ENCODE measurements at regions not wholly inside any gene's neighbourhood (a gene's known extent, or its start where the extent isn't known, plus 50 kb on each side); places are given as distances from the start of the nearest gene placed in this dataset.
A peak's percentile ranks its signal among the peaks of the same experiment; 100 is the strongest.

DNA sequence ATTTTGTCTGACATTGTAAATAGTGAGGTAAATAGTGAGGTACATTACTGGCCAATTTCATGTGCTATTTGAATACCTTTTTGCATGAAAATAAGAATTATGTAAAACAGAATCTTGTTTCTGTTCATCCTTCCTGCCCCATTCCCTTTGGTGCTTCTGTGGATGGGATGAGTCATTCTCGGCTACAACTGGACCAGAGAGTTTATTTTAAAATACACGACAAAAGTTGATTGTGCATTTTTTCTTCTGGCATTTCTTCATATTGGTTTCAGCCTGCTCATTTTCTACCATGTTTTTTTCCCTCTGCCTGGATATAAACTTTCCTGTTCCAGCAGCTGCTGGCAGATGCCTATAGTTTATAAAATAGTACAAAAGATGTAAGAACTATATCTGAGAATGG is 107.5 kb downstream of the CYSLTR2 start:
- DNase-seq = no peak

DNA sequence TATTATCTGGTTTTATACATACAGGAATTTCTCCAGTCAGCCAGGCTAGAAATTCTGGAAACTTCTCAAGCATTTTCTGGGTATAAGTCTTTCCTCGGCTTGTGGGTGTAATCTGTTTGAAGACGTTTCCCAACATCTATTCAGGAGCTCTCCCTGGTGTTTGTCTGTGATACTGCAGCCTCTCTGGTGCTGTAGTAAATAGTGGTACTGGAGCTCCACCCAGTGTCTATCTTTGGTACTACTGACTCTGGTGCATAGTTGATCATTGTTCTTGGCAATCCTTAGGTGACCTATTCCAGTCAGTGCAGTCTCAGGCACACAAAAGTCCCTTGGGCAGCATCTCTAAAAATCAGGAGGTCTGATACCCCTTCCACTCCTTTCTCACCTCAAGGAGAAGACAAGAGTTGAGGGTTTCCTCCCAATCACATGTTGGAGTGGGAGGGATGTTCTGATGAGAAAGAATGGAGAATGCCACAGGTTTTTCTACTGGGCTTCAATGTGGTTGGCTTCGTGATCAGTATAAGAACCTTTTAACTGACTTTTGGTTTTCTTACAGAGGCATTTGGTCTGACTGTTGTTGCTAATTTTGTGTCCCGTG is 115.5 kb downstream of the CYSLTR2 start:
- peak; percentile 82 for DNase-seq

DNA sequence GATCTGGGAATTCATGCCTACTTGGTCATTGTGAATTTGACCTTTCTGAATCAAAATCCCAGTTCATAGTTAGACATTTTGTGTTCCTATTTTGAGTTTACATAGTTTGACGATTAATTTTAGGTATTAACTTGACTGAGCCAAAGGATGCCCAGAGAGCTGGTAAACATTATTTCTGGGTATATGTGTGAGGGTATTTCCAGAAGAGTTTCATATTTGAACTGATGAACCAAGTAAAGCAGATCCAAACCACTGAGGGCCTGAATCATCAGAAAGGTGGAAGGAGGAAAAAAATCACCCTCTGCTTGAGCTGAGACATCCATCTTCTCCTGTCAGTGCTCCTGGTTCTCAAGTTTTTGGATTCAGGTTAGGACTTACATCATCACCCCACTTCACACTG is 116.6 kb downstream of the CYSLTR2 start:
- no peak for DNase-seq

DNA sequence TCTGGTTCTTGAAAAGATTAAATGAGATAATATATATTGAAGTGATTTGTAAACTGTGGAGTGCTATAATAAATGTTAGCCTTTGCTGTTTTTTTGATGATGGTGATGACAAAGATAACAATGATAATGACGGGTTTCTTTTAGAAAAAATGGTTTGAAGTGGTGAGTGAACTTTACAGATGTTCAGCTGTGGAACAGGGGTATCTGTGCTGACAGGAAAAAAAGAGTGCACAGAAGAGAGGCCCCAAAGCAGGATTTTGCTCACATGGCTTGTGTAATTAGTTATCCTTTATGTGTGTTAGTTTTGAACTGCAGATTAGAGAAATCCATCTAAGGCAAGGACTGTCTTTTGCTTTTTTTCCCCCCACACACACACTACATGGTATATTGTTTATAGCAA is 119.2 kb downstream of the CYSLTR2 start:
- DNase-seq = no peak

DNA sequence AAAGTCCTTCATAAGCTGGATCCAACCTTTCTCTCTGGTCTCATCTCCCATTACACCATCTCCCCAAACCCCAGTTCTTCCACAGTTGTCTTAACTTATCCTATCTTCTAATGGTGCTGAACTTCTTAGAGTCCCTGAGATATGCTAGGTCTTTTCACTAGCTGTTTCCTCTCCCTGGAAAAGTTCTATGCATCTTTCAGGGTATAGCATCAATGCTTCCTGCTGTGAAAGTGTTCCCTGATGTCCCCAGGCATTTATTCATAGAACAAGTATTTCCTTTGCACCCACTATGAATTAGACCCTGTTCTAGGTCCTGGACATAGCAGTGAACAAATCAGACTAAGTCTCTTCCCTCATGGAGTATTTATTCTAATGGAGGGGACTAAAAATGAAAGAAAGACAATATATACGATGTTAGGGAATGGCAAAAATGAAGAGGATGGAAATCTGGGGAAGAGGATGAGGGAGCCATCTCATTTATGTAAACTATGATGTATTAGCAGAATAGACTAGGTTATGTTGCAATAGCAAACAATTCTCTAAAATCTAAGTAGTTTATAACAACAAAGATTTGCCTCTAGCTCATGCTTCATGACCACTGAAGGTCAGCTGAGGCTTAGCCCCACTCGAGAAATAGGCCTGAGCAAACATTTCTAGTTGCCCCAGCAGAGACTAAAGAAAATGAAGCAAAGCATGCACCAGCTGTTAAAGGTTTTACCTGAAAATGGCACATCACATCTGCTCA is 120.0 kb downstream of the CYSLTR2 start:
- no peak for DNase-seq

DNA sequence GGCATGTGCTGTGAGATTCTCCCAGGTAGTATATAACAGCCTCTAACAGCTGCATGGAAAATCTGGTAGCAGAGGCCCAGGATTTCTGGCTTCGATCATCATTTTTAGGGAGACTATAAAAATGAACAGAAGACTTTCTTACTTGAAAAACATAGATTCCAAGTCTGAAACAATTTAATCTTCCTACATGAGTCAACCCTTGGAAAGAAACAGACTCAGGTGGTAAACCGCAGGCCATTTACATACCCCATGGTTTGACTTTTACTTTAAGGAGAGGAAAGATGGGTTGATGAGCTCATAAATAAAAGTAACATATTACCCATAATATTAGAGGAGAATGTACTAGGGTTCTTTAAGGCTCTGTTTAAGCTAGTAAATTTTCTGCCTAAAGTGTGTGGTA is 121.6 kb downstream of the CYSLTR2 start:
- DNase-seq = no peak

DNA sequence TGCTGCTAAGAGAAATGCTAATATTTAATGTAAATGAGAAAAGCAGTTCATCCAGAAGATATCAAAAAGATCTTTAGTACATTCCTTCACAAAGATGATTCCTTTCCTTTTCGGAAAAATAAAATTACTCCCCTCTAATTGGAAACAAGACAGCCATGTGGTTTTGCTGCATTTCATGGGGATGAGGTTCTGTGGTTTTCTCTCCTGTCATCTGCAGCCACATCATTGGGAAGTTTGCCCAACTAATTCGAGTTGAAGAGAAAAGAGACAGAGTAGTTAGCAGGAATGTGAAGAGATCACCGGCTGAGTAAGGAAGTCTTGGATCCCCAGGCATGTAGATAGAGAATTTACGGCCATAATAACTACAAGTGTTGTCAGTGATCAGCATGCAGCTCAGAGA is 122.1 kb downstream of the CYSLTR2 start:
- no peak for DNase-seq

DNA sequence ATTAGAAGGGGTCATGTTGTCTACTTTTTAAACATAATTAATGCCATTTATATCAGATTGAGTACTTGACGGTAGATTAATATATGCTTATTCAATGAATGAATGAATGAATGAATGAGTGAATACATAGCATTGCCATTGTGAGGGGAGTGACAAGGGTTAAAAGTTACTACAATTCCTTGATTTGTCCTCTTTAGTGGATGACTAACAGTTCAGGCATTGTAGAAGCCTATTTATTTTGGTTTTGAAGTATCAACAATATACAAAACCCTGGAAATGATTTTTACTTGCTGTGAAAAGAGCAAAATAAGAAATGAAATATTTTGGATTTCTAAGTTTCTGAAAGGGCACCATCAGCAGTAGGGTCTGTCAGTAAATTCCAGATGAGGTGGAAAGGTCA is 122.7 kb downstream of the CYSLTR2 start:
- no peak for DNase-seq

DNA sequence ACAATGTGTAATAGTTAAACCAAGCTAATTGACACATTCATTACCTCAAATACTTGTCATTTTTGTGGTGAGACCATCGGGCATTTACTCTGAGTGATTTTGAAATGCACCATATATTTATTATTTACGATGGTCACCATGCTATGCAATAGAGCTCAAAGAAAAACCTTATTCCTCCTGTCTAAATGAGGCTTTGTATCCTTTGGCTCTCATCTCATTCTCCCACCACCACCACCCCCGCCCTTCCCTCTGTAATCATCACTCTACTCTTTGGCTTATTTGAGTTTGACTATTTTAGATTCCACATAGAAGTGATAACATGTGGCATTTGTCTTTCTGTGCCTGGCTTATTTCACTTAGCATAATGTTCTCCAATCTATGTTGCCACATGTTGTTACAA is 124.9 kb downstream of the CYSLTR2 start:
- DNase-seq = no peak

DNA sequence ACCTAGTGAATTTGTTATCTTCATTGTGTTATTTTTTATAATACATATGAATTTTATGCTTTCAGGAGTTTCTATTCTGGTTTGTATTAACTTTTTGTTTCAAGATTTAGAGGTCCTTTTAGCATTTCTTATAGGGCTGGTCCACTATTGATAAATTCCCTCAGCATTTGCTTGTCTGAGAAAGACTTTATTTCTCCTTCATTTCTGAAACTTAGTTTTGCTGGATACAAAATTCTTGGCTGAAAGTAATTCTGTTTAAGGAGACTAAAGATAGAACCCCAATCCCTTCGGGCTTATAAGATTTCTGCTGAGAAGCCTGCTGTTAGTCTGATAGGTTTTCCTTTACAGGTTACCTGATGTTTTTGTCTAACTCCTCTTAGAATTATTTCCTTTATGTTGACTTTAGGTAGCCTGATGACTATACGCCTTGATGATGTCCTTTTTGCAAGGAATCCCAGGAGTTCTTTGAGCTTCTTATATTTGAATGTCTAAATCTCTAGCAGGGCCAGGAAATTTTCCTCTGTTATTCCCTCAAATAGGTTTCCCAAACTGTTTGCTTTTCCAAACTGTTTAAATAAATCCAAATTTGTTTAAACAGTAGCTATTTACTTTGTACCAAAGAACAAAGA is 127.1 kb downstream of the CYSLTR2 start:
- DNase-seq = no peak

DNA sequence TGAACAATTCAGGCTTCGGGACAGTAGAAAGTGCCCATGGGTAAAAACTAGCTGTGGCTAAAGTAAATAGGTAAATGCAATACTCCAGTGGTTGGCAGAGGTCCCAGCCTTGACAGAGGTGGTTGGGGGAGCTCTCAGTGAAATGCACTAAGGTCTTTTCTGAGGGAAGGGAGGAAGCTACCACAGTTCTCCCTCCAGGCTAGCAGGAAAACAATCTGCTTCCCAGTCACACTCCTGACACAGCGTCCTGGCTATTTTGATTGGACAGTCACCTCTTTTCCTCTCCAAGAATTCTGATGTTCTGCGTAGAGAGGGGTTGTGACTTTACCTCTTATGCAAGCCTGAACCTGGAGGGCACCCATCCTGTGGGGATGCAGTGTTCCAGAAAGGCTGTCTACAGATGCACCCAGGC is 128.7 kb downstream of the CYSLTR2 start:
- DNase-seq = no peak

DNA sequence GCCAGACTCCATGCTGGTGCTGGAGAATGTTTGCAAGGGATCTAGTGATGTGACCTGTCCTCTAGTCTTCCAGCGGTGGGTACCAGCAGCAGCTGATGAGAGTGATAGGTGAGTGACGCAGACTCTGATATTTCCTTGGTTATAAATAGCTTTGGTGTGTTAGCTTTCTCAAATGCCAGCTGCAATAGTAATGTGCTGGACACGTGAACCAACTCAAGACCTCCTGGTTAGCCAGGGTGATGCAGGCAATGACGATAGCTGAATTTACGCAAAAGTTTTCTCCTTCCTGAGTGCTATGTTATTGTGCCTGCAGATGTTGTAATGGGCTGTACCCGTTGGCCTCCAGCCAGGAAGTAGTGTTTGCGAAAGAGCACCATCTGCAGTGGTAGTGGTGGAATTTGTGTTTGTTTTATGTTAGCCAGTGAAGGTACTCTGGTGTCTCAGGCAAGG is 129.5 kb downstream of the CYSLTR2 start:
- no peak for DNase-seq

DNA sequence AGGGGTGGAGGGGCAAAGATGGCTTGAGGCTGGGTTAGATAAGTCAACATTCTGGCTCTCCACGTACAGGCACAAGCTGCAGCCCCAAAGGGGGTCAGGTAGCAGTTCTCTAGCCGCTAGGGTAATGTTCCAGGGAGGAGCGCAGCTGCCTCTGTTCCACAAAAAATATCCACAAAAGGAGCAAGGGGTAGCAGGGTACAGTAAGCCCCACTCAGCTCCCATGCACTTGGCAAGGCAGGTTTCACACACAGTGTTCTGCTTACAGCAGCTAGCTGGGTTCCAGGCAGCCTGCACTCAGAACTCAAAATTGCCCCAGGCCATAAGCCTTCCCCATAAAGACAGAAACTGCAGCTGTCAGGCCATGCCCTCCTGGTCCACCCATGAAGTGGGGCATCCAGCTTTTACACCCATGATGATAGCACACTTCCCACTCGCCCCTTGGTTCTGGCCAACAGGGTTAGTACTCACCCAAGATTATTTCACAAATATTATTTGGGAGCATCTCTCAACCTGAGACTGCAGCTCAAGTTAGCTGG is 130.0 kb downstream of the CYSLTR2 start:
- no peak for DNase-seq

DNA sequence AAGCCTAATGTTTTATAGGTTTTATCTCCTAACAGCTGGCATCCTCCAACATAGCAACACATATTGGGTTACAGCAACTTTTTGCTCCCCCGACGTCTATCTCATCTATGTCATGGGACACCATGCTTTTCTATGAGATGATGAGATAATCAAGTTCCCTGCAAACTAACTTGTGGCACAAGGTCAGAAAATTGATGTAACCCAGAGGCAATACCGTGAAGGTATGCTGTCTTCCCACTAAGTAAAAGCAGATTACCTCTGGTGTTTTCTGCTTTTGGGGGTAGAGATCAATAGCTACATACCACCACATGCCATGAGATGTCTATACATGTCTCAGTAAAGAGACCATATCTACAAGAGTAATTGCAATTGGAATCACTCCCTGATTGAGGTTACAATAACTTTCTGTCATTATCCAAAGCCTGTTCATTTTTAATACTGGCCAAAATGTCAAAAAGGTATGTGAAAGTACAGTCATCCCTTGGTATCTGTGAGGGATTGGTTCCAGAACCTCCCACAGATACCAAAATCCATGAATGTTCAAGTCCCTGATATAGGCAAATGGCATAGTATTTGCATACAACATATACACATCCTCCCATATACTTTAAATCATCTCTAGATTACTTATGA is 131.3 kb downstream of the CYSLTR2 start:
- no peak for DNase-seq

DNA sequence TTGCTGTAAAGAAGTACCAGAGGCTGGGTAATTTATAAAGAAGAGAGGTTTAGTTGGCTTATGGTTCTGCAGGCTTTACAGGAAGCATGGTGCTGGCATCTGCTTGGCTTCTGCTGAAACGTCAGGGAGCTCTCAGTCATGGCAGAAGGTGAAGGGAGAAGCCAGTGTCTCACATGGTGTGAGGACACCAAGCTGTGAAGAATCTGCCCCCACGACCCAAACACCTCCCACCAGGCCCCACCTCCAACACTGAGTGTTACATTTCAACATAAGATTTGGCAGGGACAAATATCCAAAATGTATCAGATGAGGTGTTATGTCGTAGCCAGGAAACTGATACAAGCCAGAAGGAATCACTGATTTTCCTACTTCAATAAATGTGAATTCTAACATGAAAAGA is 136.5 kb downstream of the CYSLTR2 start:
- DNase-seq = no peak

DNA sequence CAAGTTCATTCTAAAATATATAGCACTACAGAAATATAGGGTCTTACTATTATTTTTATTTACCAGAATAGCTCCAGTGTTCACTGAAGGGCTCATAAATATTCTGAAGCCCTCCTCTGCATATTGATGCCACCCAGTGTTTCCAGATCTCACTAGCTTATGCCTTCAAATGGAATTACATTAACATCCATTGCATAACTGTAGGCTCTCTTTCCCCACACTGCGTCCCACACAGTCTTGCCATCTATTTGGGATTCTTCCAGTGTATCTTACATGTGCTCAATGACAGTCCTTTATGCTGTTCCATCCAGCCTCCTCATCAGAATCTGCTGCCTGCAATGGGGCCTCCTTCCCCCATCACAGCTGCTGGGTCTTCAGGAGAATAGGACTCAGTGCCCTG is 137.2 kb downstream of the CYSLTR2 start:
- DNase-seq = no peak

DNA sequence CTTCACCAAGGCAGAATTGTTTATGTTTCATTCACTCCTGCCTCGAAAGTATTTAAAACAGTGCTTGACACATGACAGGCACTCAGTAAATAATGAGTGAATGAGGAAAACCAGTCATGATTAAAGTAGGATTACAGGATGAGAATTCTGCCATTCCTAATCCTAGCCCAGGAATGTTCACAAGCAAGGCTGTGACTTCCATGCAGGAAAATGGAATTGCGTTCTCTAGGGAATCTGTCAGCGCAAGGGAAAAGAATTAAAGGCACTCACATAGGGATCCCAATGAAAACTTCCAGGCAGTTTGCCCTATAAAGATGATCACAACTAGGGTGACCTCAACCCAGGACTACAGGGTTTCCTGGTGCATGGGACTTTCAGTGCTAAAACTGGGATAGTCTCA is 143.4 kb downstream of the CYSLTR2 start:
- no peak for DNase-seq

DNA sequence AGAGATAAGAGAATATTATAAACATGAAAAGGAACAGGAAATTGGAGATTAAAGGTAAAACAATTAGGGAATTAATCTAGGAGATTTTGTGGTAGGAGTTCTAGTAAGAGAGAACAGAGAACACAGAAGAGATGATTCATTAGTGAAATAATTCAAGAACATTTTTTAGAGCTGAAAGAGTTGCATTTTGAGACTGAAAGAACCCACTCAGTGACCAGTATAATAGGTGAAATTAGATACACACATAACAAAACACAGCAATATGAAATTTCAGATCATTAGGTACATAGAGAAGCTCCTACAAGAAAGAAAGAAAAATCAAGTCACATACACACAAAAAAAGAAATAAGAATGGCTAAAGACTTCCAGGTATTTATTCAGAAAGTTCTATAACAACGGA is 144.0 kb downstream of the CYSLTR2 start:
- DNase-seq = no peak

DNA sequence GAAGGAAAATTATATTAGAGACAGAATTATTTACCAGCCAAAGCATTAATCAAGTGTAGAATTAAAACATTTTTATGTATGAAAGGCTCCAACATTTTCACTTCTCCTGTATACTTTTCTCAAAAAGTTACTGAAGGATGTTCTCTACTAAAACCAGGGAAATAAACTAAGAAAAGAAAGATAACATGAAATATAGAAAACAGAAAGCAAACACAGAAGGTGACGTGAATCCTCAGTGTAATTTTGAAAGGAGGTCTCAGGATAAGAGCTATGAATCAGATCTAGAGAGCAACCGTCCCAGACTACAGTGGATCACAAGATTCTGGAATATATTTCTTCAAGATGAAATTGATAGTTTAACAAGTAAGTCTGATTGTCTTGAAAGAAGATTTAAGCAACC is 144.5 kb downstream of the CYSLTR2 start:
- no peak for DNase-seq

DNA sequence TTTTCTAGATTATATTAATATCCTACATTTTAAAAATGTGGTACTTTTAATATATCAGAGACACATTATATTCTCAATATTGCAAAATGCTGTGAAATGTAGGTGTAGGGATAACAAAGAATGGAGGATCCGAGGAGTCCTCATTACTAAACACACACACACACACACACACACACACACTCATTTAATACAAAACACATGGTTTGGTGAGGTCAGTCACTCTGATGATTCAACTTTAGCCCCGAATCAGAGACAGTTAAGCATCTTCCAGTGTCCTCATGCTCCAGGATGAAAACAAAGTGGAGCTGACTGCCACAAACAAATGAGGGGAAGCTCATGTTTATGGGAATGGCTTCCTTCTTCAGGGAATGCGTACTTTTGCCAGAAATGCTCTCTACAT is 147.5 kb downstream of the CYSLTR2 start:
- DNase-seq = no peak

DNA sequence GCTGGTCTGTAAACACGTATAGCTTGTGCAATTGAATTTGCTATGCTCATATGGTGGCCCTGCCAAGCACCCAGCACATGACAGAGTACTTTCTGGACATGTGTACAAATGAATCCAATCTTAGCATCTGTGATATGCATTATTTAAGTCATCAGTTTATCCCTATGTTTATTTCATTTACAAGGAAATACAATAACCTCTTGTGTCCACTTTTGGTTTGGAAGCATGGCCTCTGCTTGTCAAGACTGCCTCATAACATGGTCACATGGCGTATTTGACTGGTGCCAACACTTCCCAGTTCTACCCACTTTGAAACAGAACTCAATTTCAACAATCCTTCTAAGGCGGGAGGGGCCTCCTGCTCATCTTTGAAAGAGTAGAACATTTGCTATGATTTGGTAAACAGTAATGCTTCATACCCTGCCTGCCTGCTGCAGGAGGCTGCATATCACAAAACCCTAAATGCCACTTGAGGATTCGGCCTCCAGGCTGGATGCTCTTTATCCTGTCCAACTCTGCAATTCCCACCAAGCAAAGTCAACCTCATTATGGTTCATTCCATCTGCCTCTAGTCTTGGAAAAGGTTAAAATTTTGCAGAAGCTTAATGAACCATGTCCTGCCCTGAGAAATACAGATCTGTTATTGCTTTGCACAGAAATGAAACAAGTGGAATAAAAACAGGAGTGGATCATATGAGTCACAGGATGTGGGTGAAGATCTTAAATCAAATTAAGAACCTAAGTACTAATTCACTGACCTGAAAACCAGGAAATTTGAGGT is 151.3 kb downstream of the CYSLTR2 start:
- DNase-seq = no peak

DNA sequence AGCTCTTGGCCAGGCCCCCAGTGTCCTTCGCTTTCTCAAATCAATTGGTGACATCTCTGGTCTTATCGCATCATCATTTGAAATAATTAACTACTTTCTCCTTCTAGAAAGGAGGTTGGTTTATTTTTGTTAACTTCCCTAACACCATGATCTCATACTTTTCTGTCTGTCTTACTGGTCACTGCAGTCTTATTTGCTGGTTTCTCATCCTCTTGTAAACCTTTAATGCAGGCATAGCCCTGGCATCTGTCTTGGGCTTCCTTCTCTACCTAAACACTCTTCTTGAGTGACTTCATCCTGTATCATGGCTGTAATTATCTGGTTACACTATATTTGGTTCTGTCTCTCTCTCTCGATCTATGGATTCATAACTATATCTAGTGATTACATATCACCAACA is 152.8 kb downstream of the CYSLTR2 start:
- no peak for DNase-seq

DNA sequence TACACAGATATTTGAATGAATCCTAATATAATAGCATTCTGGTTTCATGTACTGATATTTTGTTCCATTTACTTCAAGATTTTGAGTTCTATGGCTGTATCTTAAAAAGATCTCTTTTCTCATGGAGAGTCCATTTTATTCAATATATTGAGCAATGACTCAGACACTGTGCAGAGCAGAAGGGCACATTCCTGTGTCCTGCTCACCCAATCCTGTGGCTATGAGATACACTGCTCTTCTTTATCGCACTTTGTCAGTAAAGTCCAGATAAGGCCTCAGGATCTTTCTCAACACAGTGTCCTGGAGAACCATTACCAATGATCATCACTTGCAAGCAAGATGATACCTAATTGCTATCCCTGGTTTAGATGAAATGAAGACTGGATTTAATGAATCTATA is 155.0 kb downstream of the CYSLTR2 start:
- no peak for DNase-seq

Data from effector CD4-positive, alpha-beta T cell (primary cell).